ENCODE measurements at regions not wholly inside any gene's neighbourhood (a gene's known extent, or its start where the extent isn't known, plus 50 kb on each side); places are given as distances from the start of the nearest gene placed in this dataset.

DNA sequence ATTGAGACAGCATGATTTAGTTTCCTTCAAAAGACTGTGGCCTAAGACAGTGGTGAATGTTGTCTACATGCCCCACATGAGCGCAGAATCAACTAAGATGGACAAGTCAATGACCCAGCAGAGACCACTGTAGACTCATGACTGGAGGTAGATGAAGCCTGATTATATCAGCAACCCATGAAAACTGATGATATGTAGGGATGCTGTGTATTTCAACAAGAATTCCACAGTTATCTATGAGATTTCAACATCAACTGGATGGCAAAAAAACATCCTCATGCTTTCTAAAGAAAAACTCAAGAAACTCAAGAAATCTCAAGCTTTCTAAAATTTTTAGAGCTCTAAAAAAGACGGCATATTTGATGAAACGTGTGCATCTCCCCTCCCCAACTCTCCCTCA is 413.9 kb upstream of the LYPLAL1 start:
- Histone ChIP-seq H3K27ac (ENCODE audit: low read depth, low read length) (no peak overlapping the region), H3K36me3 (ENCODE audit: insufficient read depth, low read length) (no peaks in the 10 kb centered on the region), H3K4me3 (ENCODE audit: low read depth in 1 of 2, low read length in 2 of 2) (no peak overlapping the region), H3K4me1 (ENCODE audit: insufficient read depth, low read length) (no peaks in the 10 kb centered on the region), H3K9me3 (ENCODE audit: low read length) (no peaks in the 10 kb centered on the region), H3K9ac (ENCODE audit: low read length) (no peak overlapping the region), H3K27me3 (ENCODE audit: control insufficient read depth in 1 of 2, insufficient read depth in 2 of 2, low read length in 2 of 2) (no peaks in the 10 kb centered on the region)

DNA sequence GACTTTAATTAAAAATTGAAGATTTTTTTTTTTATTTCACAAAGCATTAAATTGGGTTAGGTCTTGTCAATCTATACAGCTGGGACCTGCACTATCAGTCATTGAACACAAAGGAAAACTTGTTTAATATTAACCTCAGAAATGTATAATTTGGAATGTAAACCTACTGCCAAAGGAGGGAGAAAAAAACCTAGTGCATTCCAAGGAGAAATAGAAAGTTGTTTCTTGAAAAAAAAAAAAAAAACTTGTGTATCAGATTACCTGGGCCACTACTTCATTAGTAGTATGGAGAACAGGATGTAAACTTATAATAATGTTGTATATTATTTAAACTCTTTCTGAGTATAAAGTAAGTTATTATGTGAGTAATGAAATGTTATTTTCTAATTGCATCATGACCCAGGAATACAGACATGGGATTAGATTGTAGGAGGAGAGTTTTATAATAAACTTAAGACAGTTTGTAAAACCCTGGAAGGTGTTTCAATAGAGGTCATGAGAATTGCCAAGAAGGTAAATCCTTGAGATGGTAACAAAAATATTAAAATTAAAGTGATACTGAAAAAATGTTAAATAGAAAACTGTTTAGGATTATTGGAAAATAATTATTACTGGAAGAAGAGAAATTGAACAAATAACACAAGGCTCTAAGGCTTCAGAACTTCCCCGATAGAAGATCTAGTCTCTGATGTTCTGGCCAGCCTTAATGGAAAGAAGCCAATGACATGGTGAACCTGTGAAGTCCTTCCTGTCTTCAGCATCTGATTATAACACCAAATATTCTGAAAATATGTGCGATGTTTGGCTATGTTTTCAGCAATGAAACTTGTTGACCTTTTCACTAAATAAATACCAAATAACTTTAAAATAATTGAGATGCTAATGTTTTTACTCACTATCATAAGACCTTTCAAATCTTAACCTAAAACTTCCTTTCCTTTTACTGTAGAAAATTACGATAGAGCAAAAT is 412.8 kb upstream of the LYPLAL1 start:
- Histone ChIP-seq H3K27ac (ENCODE audit: low read depth, low read length) (no peak overlapping the region), H3K27me3 (ENCODE audit: control insufficient read depth in 1 of 2, insufficient read depth in 2 of 2, low read length in 2 of 2) (no peaks in the 10 kb centered on the region), H3K4me3 (ENCODE audit: low read depth in 1 of 2, low read length in 2 of 2) (no peak overlapping the region), H3K9ac (ENCODE audit: low read length) (no peak overlapping the region), H3K9me3 (ENCODE audit: low read length) (no peaks in the 10 kb centered on the region), H3K36me3 (ENCODE audit: insufficient read depth, low read length) (no peaks in the 10 kb centered on the region), H3K4me1 (ENCODE audit: insufficient read depth, low read length) (no peaks in the 10 kb centered on the region)

DNA sequence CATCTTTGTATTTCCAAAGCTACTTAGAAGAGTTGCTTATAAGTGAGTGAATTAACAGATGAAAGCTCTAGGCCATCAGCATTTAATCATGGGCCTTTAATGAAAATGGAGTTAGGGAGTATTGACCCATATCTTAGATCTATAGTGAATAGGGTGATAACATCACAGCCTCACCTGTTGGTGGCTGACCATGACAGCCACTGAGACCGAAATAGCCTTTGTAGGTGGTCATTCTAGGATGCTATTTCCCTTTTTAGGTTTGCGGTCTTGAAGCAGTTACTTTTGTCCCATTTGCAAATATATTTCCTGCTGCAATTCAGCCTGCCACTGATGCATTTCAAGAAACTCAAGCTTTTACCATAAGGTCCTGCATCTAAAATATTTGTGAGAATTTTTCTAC is 410.1 kb upstream of the LYPLAL1 start:
- Histone ChIP-seq H3K4me3 (ENCODE audit: low read depth in 1 of 2, low read length in 2 of 2) (no peak overlapping the region), H3K27ac (ENCODE audit: low read depth, low read length) (no peak overlapping the region), H3K9ac (ENCODE audit: low read length) (no peak overlapping the region), H3K27me3 (ENCODE audit: control insufficient read depth in 1 of 2, insufficient read depth in 2 of 2, low read length in 2 of 2) (no peaks in the 10 kb centered on the region), H3K4me1 (ENCODE audit: insufficient read depth, low read length) (no peaks in the 10 kb centered on the region), H3K9me3 (ENCODE audit: low read length) (no peaks in the 10 kb centered on the region), H3K36me3 (ENCODE audit: insufficient read depth, low read length) (no peaks in the 10 kb centered on the region)

DNA sequence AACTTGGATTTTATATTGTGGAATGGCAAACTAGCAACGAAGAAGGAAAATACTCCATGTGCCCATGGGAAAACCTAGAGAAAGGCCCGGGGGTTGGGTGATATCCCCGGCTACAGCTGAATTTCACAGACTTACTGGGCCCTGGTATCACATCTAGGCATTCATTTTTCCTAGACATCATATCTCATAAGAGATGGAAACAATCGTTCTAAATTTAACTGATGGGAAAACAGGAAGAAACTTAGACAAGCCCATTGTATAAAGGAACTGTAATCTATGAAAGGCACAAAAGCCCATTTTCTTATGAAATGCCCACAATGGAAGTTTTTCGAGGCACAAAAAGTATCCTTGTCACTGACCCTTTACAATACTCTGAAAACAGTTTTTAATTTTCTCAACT is 407.9 kb upstream of the LYPLAL1 start:
- Histone ChIP-seq H3K36me3 (ENCODE audit: insufficient read depth, low read length) (no peaks in the 10 kb centered on the region), H3K4me1 (ENCODE audit: insufficient read depth, low read length) (no peaks in the 10 kb centered on the region), H3K9ac (ENCODE audit: low read length) (no peak overlapping the region), H3K4me3 (ENCODE audit: low read depth in 1 of 2, low read length in 2 of 2) (no peak overlapping the region), H3K27me3 (ENCODE audit: control insufficient read depth in 1 of 2, insufficient read depth in 2 of 2, low read length in 2 of 2) (no peaks in the 10 kb centered on the region), H3K27ac (ENCODE audit: low read depth, low read length) (no peak overlapping the region), H3K9me3 (ENCODE audit: low read length) (no peaks in the 10 kb centered on the region)

DNA sequence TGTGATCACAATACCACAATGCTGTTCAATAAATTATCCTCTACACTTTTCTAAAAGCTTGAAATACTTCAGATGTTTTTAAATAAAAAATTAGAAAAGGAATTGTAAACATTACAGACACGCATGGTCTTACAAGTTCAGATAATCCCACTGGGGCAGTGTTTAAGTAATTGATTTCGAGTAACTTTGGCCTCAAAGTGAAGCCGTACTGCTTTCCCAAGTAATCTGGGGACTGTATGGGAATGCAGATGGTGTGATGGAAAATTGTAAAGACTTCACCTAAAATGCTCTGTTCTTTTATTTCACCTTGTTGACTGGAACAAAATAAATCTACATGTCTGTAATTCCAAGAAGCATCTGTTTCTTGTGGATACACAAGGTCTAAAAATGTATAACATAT is 401.7 kb upstream of the LYPLAL1 start:
- H3K9me3 ChIP-seq (ENCODE audit: low read length), result no peaks in the 10 kb centered on the region

DNA sequence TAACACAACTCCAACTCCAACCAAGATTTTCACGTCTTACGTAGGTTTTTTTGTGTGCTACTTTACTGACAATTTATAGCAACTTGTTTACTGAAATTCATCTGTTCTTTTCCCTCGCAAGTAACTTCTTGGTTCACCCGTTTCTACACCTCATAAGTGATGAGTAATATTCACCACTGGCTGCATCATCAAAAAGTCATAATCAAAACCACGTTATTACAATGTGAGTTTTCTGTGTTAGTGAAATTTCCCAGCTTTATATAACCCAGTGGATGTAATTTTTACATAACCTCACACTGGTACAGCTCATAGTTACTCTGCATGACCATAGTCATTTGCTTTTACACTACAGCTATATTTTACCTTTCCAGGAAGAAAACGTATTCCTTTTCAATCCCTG is 401.1 kb upstream of the LYPLAL1 start:
- H3K36me3 ChIP-seq (ENCODE audit: insufficient read depth, low read length), result no peaks in the 10 kb centered on the region
- no peak overlapping the region for H3K4me3 ChIP-seq (ENCODE audit: low read depth in 1 of 2, low read length in 2 of 2)
- H3K27me3 ChIP-seq (ENCODE audit: control insufficient read depth in 1 of 2, insufficient read depth in 2 of 2, low read length in 2 of 2), result no peaks in the 10 kb centered on the region
- no peaks in the 10 kb centered on the region for H3K9me3 ChIP-seq (ENCODE audit: low read length)
- H3K27ac ChIP-seq (ENCODE audit: low read depth, low read length), result no peak overlapping the region
- H3K4me1 ChIP-seq (ENCODE audit: insufficient read depth, low read length), result no peaks in the 10 kb centered on the region
- H3K9ac ChIP-seq (ENCODE audit: low read length), result no peak overlapping the region

More for the DNA sequence above, 401.7 kb upstream of the LYPLAL1 start:
- no peaks in the 10 kb centered on the region for H3K27me3 ChIP-seq (ENCODE audit: control insufficient read depth in 1 of 2, insufficient read depth in 2 of 2, low read length in 2 of 2)
- no peak overlapping the region for H3K9ac ChIP-seq (ENCODE audit: low read length)
- H3K4me3 ChIP-seq (ENCODE audit: low read depth in 1 of 2, low read length in 2 of 2), result no peak overlapping the region
- H3K27ac ChIP-seq (ENCODE audit: low read depth, low read length), result no peak overlapping the region
- no peaks in the 10 kb centered on the region for H3K4me1 ChIP-seq (ENCODE audit: insufficient read depth, low read length)
- H3K36me3 ChIP-seq (ENCODE audit: insufficient read depth, low read length), result no peaks in the 10 kb centered on the region

DNA sequence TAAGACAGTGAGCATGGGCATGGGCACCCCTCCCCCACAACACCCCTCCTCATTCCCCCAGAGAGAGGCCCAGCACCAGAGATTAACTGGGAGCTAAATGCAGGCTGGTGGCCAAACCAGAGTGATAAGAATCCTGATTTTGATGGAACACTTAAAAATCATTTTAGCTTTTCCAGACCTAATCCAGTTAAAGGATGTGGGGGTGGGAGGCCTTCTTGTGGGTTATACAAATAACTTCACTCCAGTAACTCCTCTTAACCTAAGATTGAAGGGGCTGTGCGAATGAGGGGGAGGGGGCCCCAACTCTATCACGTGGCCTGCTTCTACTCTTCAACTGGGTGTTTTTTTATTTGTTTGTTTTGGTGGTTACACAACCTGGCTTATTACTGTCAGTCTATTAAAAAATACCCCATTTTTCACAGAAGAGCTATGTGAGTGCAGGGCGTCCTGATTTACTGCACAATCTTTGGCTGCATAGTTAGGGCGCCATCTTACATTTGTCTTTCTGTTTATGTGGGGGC is 398.1 kb upstream of the LYPLAL1 start:
- no peak overlapping the region for H3K27ac ChIP-seq (ENCODE audit: low read depth, low read length)
- H3K9ac ChIP-seq (ENCODE audit: low read length), result no peak overlapping the region
- no peaks in the 10 kb centered on the region for H3K27me3 ChIP-seq (ENCODE audit: control insufficient read depth in 1 of 2, insufficient read depth in 2 of 2, low read length in 2 of 2)
- H3K36me3 ChIP-seq (ENCODE audit: insufficient read depth, low read length), result no peaks in the 10 kb centered on the region
- no peak overlapping the region for H3K4me3 ChIP-seq (ENCODE audit: low read depth in 1 of 2, low read length in 2 of 2)
- H3K9me3 ChIP-seq (ENCODE audit: low read length), result no peaks in the 10 kb centered on the region
- no peaks in the 10 kb centered on the region for H3K4me1 ChIP-seq (ENCODE audit: insufficient read depth, low read length)

DNA sequence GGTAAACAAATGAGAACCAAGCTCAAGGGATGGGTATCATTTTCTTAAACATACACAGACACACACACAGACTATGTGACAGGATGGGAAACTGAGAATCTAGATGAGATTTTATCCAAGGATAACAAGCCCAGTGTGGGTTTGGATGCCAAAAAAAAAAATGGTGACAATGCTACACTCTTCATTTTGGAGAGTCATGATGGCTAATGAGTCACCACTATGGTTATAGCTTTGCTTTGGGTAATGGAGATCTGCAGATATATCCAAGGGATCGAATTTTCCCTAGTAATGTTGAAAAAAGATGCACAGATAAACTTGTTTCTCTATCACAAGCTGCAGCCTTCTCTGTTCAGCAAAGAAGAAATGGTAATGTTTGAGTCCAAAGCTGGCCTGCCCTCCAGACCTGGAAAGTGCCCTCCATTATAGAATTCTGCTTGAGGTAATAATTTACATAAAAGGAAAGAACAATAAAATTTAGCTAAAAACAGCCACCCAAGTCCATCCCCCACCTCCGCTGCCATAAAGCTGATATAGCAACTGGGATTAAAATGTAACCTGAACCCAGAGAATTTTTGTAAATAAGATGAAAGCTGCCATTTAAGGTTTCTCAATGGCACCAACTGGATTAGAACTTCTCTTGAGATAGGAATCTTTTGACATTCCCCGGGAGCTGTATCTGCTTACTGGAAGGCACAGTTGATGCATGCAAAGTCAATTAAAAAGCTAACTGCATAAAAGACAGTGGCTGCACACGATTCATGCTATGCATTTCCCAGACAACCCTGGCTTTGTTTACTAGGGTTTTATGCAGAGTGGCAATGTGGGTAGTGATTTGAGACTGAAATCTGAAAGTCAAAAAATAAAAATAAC is 395.2 kb upstream of the LYPLAL1 start:
- Histone ChIP-seq H3K36me3 (ENCODE audit: insufficient read depth, low read length) (no peaks in the 10 kb centered on the region), H3K27ac (ENCODE audit: low read depth, low read length) (no peak overlapping the region), H3K27me3 (ENCODE audit: control insufficient read depth in 1 of 2, insufficient read depth in 2 of 2, low read length in 2 of 2) (no peaks in the 10 kb centered on the region), H3K4me1 (ENCODE audit: insufficient read depth, low read length) (no peaks in the 10 kb centered on the region), H3K4me3 (ENCODE audit: low read depth in 1 of 2, low read length in 2 of 2) (no peak overlapping the region), H3K9ac (ENCODE audit: low read length) (no peak overlapping the region), H3K9me3 (ENCODE audit: low read length) (no peaks in the 10 kb centered on the region)

DNA sequence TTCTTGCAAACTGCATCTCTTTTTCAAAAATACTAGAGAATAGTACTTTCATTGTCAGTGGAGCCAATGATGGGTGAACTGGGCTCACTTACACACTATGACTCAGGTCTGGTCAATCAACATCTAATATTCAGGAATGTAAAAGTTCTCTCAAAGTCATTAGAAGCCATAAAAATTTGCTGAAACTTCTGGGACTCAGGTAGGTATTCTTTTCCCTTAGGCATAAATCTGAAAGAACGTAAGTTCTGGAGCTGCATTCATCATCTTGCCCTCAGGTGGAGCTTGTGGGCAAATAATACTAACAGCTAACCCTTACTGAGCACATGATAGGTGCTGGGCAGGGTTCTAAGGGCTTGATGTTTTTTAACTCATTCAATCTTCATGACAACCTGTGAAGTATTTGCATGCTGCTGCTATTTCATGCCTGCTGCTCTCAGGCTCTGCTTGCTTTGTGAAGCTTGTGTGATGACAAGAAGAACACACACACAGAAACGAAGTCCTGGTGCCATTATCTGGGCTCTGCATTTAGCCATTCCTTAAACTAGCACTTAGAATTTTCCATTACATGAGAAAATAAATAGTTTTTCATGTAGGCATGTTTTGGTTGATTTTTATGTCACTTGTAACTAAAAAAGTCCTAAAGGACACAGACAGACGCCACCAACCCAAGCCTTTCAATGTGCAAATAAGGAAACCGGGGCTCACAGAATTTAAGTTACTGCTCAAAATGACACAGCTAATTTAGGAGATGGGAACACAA is 394.2 kb upstream of the LYPLAL1 start:
- Histone ChIP-seq H3K36me3 (ENCODE audit: insufficient read depth, low read length) (no peaks in the 10 kb centered on the region), H3K9me3 (ENCODE audit: low read length) (no peaks in the 10 kb centered on the region), H3K27me3 (ENCODE audit: control insufficient read depth in 1 of 2, insufficient read depth in 2 of 2, low read length in 2 of 2) (no peaks in the 10 kb centered on the region), H3K4me3 (ENCODE audit: low read depth in 1 of 2, low read length in 2 of 2) (no peak overlapping the region), H3K9ac (ENCODE audit: low read length) (no peak overlapping the region), H3K27ac (ENCODE audit: low read depth, low read length) (no peak overlapping the region), H3K4me1 (ENCODE audit: insufficient read depth, low read length) (no peaks in the 10 kb centered on the region)

DNA sequence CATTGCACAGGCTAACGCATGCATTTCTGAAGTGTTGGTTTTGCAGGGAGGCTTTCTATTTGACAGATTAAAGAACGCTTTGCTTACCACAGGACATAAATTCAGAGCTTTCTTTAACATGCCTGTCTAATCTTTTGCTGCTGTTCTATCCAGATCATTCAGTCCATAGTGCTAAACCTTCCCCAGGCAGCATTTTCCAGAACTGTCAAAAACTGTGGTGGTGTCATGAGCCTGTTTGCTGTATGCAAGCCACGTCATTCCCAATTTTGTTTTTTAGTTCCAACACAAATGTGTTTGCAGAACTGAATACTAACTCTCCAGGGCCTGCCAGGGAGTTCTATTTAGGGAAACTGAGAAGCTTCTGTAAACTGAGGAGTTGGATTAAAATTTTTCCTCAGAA is 390.5 kb upstream of the LYPLAL1 start:
- H3K9ac ChIP-seq (ENCODE audit: low read length), result no peak overlapping the region
- H3K27me3 ChIP-seq (ENCODE audit: control insufficient read depth in 1 of 2, insufficient read depth in 2 of 2, low read length in 2 of 2), result no peaks in the 10 kb centered on the region
- H3K9me3 ChIP-seq (ENCODE audit: low read length), result no peaks in the 10 kb centered on the region
- no peak overlapping the region for H3K4me3 ChIP-seq (ENCODE audit: low read depth in 1 of 2, low read length in 2 of 2)
- peaks cover 7% of the 10 kb centered on the region for H3K4me1 ChIP-seq (ENCODE audit: insufficient read depth, low read length)
- no peak overlapping the region for H3K27ac ChIP-seq (ENCODE audit: low read depth, low read length)
- no peaks in the 10 kb centered on the region for H3K36me3 ChIP-seq (ENCODE audit: insufficient read depth, low read length)

DNA sequence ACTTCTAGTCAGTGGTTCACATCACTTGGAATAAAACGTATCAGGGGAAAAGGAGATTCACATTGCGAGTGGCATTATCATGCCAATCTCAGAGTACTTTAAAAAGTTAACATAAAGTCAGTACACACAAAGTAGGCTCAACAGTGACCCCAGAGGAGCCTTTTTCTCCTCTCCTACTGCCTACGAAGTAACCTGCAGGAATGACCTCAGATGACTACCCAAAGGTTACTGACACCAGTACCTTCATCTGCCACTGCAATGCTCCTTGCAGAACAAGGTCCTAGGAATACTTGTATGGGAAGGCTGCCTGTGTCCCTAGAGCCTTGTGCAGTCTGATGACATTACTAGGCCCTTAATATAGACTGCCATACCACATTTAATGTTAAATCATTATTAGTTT is 389.8 kb upstream of the LYPLAL1 start:
- no peak overlapping the region for H3K9ac ChIP-seq (ENCODE audit: low read length)
- no peak overlapping the region for H3K4me3 ChIP-seq (ENCODE audit: low read depth in 1 of 2, low read length in 2 of 2)
- H3K9me3 ChIP-seq (ENCODE audit: low read length), result no peaks in the 10 kb centered on the region
- no peaks in the 10 kb centered on the region for H3K36me3 ChIP-seq (ENCODE audit: insufficient read depth, low read length)
- H3K27ac ChIP-seq (ENCODE audit: low read depth, low read length), result no peak overlapping the region
- peaks cover 7% of the 10 kb centered on the region for H3K4me1 ChIP-seq (ENCODE audit: insufficient read depth, low read length)
- no peaks in the 10 kb centered on the region for H3K27me3 ChIP-seq (ENCODE audit: control insufficient read depth in 1 of 2, insufficient read depth in 2 of 2, low read length in 2 of 2)
